HG03039 (cell line): ENCODE measurements at regions not wholly inside any gene's neighbourhood (a gene's known extent, or its start where the extent isn't known, plus 50 kb on each side); places are given as distances from the start of the nearest gene placed in this dataset.
"Not testable (repeated sequence)": the region's sequence is repeated elsewhere in the genome, so short reads cannot be mapped to it uniquely, and the experiment has no call there.

ENCODE experiments used
- ATAC-seq: cut with Tn5 transposase; IDR thresholded peaks from one replicate; pipeline ENCODE4 v1.9.1; 2021; ENCODE audit warnings: mild to moderate bottlenecking, moderate library complexity; ENCODE audit not compliant: unreplicated experiment

DNA sequence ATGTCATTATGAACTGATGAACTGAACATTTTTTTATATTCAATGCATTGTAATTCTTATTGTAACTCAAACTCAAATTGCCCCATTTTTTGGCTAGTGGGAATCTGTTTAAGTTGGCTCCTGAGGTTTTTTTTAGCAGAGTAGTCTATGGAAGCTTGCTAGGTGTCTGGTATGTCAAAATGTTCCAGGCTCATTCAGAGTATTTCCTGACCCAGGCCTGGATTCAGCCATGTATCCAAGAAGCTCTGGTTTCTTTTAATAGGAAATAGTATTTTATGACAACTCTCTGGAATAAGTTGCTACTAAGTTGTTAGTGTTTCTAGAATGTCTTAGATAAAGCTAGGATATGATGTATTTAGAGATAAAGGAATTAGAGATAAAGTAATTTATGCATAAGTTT is 288.0 kb downstream of the ARL4A start:
- ATAC-seq: no peak

DNA sequence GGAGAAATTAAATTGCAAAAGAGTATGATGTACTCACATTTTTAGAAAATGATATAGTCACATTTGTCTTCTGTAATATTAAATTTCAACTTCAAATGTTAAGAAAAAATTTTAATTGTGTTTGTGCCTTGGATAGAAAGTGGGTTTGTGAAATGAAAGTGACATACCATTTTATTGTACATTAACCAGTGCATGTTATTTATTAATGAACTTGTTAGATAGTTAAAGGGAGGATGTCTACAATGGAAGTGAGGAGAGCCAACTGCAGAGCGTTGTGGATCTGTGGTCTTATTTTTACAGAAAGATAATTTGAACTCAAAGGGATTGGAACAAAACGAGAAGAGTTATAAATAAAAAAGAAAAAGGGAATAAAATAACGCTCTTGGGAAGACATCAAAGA is 291.7 kb downstream of the ARL4A start:
- ATAC-seq: no peak

DNA sequence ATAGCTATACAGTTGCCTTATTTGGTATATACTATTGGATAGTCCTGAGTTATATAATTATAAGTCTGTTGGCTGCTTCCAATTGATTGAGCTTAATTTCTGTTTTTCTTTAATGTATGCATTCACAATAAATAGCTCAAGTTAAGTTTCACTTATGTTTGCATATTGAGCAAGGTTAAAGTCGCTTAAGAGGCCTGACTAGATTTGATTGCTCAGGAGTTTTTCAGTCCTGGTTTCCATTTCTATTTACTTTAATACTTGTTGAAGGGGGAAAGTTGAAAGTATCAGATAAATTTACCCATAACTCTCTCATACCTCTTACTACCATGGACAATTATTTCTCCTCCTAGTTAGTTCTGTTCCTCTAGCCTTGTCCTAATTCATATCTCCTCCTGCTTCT is 294.7 kb downstream of the ARL4A start:
- no peak for ATAC-seq

DNA sequence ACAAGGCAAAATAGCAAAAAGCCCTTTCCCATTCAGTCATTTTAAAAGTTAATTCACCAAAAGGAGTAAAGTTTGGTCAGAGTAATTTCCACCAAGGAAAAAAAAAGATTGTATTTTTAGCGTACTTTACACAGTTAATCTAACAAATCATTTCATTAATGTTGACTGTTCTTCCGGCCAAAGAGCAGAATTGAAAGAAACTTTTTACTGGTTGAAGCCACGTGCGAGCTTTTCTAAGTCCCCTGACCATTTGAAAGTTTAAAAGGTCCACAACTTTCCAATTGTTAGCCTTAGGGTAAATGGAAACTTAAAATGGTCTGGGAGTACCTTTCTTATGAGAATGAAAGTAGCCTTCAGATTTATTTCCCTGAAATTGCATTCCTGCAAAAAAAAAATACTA is 296.7 kb downstream of the ARL4A start:
- ATAC-seq: no peak

DNA sequence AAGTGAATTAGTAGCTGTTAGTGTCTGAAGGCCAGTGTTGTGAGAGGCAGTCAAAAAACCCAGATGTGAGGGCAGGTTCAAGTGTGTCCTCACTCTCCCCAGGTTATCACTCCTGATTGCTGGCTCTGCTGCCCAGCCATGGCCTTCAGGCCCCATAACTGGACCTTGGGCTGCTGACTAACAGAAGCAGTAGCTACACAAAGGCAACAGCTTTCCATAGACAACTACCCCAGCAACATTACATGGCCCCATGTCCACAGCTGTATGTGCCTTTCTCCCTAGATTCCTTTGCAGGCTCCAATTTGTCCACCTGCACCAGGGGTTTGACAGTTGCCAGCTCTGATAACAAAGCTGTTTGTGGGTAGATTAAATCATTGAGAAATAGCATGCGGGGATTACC is 297.8 kb downstream of the ARL4A start:
- no peak for ATAC-seq

DNA sequence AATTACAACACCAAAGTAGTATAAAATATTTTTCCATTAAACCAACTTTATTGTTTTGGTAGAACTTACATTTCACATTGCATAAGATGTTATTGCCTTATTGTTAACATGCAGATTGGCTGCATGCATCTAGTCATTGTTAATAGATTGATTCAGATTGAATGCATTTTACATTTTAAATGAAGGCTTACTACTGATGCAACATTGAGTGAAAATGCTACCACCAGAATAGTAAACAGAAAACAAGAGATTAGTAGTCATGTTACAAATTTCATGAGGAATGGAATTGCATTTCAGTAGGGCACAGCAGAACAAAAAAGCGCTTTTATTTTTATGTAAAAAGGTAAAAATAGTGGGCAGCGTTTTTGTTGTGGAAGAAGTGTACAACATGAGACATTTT is 298.3 kb downstream of the ARL4A start:
- no peak for ATAC-seq

DNA sequence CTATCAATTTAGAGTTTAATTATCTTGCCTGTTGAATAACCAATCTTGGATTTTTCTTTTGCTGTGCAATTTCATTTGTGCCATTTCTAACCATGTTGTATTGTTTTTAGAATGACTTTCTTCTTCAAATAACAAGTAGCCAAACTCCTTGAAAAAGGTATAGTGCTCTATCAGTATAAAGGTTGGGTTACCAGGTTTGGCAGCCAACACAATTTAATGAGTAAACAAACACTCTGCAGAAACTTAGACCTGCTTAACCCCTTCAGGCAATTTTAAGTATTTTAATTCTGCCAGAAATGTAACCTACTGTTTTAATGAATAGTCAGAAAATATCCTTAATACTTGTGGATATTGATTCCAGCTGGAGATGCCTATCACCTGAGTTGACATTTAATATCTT is 299.8 kb downstream of the ARL4A start:
- no peak for ATAC-seq

DNA sequence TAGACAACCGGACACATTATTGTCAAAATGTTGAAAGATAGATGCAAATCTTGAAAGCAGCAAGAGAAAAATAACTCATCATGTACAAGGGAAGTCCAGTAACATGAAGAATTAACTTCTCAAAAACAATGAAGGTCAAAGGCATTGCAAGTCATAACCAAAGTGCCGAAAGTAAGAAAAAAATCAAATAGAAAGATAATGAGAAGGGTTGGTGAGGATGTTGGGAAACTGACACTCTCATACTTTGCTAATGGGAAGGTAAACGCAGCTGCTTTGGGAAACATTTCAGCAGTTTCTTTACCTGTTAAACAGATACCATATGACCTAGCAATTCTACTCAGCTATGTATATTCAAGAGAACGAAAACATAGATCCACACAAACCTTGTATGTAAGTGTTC is 303.0 kb downstream of the ARL4A start:
- ATAC-seq: no peak

DNA sequence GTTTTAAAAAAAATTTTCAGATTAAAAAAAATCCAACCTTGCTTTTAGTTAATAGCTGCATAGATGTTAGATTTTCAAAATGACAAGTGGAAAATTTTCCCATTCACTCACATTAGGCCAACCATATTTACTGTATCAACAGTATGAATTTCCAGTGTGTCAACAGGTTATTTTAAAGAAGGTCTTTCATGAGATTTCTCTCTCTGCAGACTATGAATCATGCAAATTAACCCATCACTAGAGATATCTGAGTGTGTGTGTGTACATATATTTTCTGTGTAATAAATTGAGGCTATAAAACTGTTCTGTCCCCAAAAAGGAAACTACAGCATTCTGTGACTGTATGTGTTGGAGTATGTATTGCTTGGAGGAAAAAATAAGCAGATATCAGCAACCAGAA is 305.6 kb downstream of the ARL4A start:
- no peak for ATAC-seq

DNA sequence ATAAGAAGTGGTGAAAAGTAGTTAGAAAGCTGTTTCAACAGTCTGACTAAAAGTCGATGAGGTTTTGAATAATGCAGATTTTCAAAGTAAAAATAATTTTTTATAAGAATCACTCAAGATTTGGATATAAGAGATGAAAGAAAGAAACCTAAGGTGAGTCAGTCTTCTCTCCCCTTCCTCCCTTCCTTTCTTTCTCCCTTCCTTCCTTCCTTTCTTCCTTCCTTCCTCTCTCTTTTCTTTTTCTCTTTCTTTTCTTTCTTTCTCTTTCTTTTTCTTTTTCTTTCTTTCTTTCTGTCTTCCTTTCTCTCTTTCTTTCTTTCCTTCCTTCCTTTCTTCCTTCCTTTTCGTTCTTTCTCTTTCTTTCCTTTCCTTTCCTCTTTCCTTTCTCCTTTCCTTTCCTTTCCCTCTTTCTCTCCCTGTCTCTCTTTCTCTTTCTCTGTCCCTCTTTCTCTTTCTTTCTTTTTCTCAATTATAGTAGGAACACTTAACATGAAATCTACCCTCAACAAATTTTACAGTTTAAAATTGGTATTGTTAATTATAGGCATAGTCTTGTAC is 308.6 kb downstream of the ARL4A start:
- ATAC-seq: no peak

DNA sequence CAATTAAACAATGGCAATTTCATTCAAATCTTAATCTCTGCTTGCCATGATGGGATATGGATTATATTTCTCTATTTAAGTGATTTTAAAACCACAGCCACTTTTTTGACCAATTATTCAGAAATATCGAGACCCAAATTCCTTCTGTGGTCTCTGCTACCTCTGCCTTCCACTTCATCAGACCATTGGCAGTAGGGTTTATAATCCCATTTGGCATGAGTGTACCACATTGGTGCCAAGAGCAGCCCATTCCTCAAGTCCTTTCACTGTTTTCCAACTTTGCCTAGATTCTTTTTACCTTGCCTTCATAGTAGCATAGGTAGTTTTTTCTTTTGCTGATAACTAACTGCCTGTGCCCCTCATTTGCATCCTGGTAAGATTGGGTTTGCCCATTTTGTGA is 319.9 kb downstream of the ARL4A start:
- no peak for ATAC-seq

DNA sequence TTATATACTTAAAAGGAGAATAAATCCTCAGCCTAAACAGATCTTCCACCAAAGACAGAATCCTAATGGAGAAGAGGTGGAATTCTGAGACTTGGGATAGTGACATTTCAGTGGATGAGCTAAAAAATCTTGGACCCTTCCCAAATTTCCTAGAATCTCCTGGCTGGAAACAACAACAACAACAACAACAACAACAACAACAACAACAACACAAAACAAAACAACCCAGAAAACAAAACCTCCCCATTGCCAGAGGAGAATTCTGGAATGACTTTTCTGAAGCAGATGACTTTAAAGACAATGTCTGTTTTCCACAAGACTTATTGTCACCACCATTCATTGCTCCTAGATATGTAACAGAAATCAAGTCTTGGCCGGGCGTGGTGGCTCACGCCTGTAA is 322.1 kb downstream of the ARL4A start:
- no peak for ATAC-seq

DNA sequence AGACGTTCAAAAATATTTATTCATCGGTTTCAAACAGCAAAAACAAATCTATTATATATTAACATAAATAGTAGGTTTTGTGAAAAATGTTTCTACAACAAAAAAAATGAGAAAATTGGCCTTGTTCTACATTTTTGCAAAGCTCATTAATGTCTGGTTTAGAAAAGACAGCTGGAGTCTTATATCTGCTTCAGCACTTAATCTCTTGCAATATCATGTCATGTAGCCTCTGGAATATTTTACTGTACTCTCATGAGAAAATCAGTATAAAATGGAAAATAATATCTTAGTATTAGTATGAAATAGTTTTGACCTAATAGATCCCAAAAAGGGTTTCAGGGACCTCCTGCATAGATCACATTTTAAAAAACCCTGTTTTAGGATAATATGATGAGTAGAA is 326.6 kb downstream of the ARL4A start:
- no peak for ATAC-seq

DNA sequence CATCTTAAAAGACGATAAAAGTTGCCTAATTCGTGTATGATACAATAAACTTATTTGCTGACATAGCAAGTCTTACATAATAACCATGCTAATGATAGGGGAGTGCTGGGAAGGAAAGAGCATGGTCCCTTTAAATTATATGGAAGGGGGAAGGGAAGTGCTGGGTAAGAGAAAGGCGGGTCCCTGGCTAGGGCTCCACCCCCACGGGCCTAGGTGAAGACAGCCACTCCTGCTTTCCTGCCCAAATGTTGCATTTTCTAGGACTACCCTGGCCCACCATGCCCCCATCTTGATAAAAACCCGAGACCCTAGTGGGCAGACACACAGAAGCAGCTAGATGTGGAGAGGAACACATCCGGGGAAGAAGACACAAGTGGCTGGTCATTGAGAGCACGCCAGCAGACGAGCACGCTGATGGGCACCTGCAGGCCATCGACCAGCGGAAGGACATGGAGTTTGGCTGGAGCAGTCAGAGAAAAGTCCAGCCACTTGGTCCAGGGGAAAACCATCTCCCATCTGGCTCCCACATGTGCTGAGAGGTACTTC is 328.7 kb downstream of the ARL4A start:
- ATAC-seq: no peak

DNA sequence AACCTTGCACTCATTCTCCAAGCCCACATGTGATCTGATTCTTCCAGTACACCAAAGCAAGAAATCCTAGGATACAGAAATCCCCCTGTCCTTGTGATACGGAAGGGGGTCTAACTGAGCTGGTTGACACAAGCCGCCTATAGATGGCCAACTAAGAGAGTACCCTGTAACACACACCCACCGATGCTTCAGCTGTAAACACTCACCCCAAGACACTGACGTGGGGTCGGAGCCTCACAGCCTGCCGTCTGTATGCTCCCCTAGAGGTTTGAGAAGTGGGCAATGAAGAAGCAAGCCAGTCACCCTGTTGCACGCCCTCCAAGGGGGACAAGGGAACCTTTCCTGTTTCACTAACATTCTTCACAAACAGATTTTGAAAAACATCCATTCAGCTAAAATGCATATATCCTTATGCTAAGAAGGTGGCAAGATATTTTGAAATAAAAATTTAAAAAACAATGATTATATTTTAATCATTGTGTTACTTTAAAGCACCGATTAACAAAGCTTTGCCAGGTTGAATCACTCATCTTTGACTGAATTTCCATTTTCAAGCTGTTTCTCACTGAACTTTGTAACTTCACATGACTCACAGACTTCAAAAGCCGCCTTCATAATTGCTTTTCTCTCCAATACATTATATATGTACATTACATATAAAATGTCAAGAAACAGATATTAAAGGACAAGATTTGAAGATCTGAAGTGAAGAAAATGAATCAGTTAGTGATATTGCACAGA is 329.3 kb downstream of the ARL4A start:
- no peak for ATAC-seq

DNA sequence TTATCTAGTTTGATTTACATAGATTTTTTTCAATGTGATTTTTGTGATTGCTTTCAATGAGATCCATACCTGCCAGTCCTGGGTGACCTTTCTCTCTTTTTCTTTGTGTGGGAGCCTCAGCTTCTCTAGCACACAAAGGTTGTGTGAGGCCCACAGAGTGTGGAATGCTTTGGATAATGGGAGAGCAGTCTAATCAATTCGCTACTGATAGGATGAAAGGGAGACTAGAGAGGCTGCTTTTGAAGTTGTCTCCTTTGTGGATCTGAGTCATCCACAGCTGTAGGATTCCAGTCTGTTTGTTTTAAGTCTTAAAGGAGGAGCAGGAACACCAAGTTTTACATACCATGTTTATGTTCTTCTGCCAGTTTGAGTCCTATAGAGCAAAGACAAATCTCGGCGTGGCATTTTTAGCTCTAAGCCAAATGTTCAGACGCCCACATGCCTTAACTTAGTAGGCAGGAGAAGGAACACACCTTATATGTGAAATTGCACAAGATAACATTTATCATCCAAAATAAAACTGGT is 330.0 kb downstream of the ARL4A start:
- no peak for ATAC-seq

DNA sequence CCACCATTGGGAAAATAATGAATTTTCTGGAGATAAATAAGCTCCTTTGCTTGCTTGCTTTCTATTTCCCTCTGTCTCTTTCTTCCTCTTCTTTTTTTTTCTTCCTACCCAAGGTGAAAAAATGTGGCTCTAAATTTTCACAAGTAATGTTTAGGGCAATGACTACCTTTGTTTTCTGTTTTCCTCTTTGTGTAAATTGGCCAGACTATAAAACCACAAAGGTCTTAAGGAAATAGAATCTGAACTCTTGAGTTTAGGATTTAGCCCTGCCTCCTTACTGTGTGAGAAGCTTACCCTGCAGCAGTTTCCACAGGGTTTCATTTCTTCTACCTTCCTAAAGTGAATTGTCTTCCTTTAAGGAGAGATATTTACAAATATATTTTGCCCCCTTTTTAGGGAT is 330.4 kb downstream of the ARL4A start:
- ATAC-seq: no peak

DNA sequence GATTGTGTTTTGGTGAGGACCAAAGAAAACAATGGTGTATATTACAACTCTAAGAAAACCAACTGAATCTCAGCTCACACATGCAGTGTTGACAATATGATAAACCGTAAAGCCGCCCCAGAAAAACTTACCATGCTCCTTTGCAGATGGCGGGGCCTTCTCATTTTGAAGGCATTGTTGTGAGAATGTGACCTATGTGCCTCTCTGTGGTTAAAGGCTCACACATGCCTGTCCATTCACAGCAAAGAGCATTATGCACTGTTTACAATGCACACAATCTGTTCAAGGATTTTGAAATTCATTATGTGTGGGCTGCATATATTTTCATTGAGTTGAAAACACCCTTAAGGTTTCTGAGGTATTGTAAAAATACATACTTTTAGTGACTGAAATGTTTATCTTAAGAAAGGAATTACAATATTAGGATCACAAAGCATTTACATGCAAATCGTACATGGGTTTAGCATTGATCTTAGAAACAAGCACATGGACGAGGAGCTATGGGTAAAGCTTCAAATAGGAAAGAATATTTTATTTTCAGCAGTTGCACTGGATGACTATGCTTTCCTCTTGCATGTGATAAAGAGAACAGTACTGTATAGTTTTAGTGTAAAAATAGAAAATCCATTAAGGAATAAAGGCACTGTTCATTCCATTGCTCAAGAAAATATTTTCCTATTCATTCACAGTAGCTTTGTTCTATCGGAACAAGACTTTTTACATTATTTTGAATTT is 334.3 kb downstream of the ARL4A start:
- no peak for ATAC-seq

DNA sequence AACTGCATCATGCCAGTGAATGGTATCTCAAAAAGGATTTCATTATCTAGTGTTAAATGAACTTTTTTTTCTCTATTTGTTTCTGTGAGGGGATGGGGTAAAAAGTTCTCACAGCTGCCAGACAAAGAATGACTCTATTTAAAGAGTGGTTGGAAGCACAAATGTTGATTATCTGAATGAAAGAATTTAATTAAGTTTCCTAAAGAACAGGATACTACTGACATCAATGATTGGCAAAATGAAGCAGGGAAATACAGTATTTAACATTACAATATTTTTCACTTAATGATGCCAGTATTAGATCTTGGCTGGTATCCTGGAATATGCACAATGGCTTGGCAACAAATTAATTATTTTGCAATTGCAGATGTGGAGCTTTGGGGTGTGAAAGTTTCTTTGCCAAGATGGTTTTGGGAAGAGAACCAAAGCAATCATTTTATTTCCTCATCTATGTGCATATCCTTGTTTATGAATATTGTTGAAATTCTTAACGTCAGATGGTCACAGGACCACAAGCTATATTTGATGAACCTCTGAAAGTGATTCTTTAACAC is 336.8 kb downstream of the ARL4A start:
- no peak for ATAC-seq

DNA sequence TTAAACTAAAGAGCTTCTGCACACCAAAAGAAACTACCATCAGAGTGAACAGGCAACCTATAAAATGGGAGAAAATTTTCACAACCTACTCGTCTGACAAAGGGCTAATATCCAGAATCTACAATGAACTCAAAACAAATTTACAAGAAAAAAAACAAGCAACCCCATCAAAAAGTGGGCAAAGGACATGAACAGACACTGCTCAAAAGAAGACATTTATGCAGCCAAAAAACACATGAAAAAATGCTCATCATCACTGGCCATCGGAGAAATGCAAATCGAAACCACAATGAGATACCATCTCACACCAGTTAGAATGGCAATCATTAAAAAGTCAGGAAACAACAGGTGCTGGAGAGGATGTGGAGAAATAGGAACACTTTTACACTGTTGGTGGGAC is 337.6 kb downstream of the ARL4A start:
- ATAC-seq: not testable (repeated sequence)

DNA sequence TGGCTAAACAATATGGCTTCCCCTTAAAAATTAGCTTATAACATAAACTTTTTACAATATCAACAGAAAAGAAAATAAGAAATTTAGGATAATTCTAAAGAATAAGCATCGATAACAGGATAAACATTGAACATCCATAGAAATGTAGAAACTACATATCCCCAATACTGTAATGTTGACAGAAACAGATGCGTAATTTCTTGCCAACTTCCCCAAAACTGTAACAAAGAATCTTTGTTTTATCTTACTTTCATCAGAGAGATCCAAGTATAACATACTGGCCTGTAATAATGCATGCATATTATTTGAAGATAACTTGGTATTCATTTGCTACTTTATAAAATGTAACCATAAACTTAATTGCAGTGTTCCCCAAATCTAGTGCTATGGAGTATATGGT is 339.9 kb downstream of the ARL4A start:
- no peak for ATAC-seq
